ENCODE measurements at regions not wholly inside any gene's neighbourhood (a gene's known extent, or its start where the extent isn't known, plus 50 kb on each side); places are given as distances from the start of the nearest gene placed in this dataset.

DNA sequence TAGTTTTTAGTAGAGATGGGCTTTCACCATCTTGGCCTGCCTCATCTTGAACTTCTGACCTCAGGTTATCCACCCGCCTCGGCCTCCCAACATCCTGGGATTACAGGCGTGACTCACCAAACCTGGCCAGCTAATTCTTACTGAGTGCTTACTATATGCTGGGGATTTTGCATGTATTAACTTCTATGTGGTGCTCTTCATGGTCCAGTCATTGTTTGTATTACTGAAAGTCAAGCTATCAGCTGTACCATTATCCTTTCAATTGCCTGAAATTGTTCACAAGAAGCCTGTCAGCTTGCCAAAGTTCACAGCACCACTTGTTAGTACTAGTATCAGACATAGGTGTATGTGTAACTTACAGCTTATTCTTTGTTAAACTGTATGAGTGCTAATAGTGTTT is 1272.1 kb downstream of the ARAP2 start:
- no peak for TF ChIP-seq EZH2 (IDR thresholded peaks at IDR 0.05; ENCODE audit: insufficient read depth, poor library complexity, severe bottlenecking)
- no peak for TF ChIP-seq EZH2phosphoT487 (IDR thresholded peaks at IDR 0.05; ENCODE audit: insufficient read depth, low read depth)
